ENCODE measurements at regions not wholly inside any gene's neighbourhood (a gene's known extent, or its start where the extent isn't known, plus 50 kb on each side); places are given as distances from the start of the nearest gene placed in this dataset.

DNA sequence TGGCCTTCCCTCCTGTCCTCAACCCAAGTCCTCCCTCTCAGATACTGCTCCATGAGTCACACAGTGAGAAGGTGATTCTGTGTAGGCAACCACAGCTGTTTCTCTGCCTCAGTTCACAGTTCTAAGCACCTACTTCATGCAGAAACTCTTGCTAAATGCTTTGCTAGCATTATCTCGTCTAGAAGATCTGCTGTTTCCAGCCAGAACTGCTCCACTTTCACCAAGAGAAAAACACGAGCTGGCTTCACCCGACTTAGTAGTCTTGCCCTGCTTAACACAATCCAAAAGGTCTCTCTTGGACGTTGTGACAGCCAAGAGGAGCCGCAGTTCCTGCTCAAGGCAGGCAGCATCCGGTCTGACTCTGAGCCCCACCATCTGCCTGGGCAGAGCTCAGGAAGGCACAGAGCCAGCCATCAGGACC, 272.1 kb downstream of the UACA start:
- TF ChIP-seq EZH2 (IDR thresholded peaks at IDR 0.05; ENCODE audit: borderline replicate concordance, low read depth, low read length, poor library complexity, severe bottlenecking) (no peak), CTCF (conservative IDR thresholded peaks at IDR 0.05; ENCODE audit: low read depth, low read length) (no peak)
- Histone ChIP-seq H3K4me3 (ENCODE audit: low read depth, low read length, poor library complexity, severe bottlenecking) (no peak overlapping the region), H3K9me3 (ENCODE audit: low read depth, low read length, poor library complexity, severe bottlenecking) (no peaks in the 10 kb centered on the region), H3K27me3 (replicated peaks; ENCODE audit: insufficient read depth, low read depth, low read length, poor library complexity) (no peaks in the 10 kb centered on the region), H3K4me1 (ENCODE audit: insufficient read depth, low read length, poor library complexity, severe bottlenecking) (peaks cover 23% of the 10 kb centered on the region), H3K36me3 (ENCODE audit: insufficient read depth, low read length, poor library complexity, severe bottlenecking) (no peaks in the 10 kb centered on the region), H3K27ac (ENCODE audit: low read depth, low read length, poor library complexity, severe bottlenecking) (no peak overlapping the region)
- no TSS peak for BruUV-seq (replicated peaks)
- intact Hi-C loops (cut with micrococcal nuclease; ENCODE audit: unreplicated experiment): no loop called here
- POLR2A ChIA-PET (ENCODE audit: low non-redundant PET): no interaction called here
- CTCF ChIA-PET: no interaction called here
- no peak for DNase-seq (ENCODE audit: low spot score)

GRCh38 chr15:70490838-70491155, 272.6 kb downstream of the UACA start:
- Histone ChIP-seq H3K9me3 (ENCODE audit: low read depth, low read length, poor library complexity, severe bottlenecking) (no peaks in the 10 kb centered on the region), H3K4me1 (ENCODE audit: insufficient read depth, low read length, poor library complexity, severe bottlenecking) (peaks cover 19% of the 10 kb centered on the region), H3K4me3 (ENCODE audit: low read depth, low read length, poor library complexity, severe bottlenecking) (no peak overlapping the region), H3K27ac (ENCODE audit: low read depth, low read length, poor library complexity, severe bottlenecking) (no peak overlapping the region), H3K27me3 (replicated peaks; ENCODE audit: insufficient read depth, low read depth, low read length, poor library complexity) (no peaks in the 10 kb centered on the region), H3K36me3 (ENCODE audit: insufficient read depth, low read length, poor library complexity, severe bottlenecking) (no peaks in the 10 kb centered on the region)
- ChIA-PET POLR2A (ENCODE audit: low non-redundant PET) (no interaction called here), CTCF (interaction anchor here (0.6 kb wide), 1 partner anchor 842 kb away, joined by 4 read pairs; no protein-coding TSS in a partner anchor)
- intact Hi-C loops (cut with micrococcal nuclease; ENCODE audit: unreplicated experiment): no loop called here
- no peak for DNase-seq (ENCODE audit: low spot score)
- TF ChIP-seq CTCF (conservative IDR thresholded peaks at IDR 0.05; ENCODE audit: low read depth, low read length) (no peak), EZH2 (IDR thresholded peaks at IDR 0.05; ENCODE audit: borderline replicate concordance, low read depth, low read length, poor library complexity, severe bottlenecking) (no peak)
- no TSS peak for BruUV-seq (replicated peaks)

DNA sequence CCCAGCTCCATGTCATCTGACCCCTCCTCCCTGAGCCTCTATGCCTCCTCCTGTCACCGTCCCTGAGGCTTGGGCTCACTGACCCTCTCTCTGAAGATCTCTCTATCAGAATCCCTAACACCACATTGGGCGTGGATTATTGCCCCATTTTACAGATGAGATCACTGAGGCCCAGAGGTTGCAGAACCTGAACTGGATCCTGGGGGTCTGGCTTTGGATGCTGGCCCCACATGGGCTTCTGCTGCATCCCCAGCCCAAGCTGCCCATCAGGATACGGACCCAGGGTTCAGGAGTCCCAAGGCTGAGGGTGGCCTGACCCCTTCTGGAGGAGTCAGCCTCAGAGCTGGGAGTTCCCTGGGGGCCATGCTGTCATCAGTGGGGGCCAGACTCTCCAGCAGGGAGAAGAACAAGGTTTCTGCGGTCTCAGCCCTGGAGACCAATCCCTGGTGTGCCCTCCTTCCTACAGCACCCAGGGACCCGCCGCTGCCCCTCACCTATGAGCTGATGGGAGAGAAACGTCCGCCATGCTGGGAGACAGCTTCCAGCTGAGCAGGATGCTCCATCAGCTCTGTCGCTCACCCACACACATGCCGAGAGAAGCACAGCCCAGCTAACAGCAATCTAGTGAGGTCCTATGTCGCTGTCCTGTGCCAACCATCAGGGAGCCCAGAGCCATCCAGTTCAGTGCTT, 273.1 kb downstream of the UACA start:
- H3K4me1 ChIP-seq (ENCODE audit: insufficient read depth, low read length, poor library complexity, severe bottlenecking): peaks cover 15% of the 10 kb centered on the region
- no peaks in the 10 kb centered on the region for H3K27me3 ChIP-seq (replicated peaks; ENCODE audit: insufficient read depth, low read depth, low read length, poor library complexity)
- no peak overlapping the region for H3K4me3 ChIP-seq (ENCODE audit: low read depth, low read length, poor library complexity, severe bottlenecking)
- H3K36me3 ChIP-seq (ENCODE audit: insufficient read depth, low read length, poor library complexity, severe bottlenecking): no peaks in the 10 kb centered on the region
- no peak for DNase-seq (ENCODE audit: low spot score)
- no peak for TF ChIP-seq CTCF (conservative IDR thresholded peaks at IDR 0.05; ENCODE audit: low read depth, low read length)
- TF ChIP-seq EZH2 (IDR thresholded peaks at IDR 0.05; ENCODE audit: borderline replicate concordance, low read depth, low read length, poor library complexity, severe bottlenecking): no peak
- no peak overlapping the region for H3K27ac ChIP-seq (ENCODE audit: low read depth, low read length, poor library complexity, severe bottlenecking)
- no TSS peak for BruUV-seq (replicated peaks)
- intact Hi-C loops (cut with micrococcal nuclease; ENCODE audit: unreplicated experiment): no loop called here
- ChIA-PET POLR2A (ENCODE audit: low non-redundant PET) (no interaction called here), CTCF (interaction anchor here (0.5 to 0.6 kb wide), 2 partner anchors 694 to 842 kb away, joined by 4 read pairs; no protein-coding TSS in a partner anchor)
- H3K9me3 ChIP-seq (ENCODE audit: low read depth, low read length, poor library complexity, severe bottlenecking): no peaks in the 10 kb centered on the region

All from A673 (cell line).